Keratinocyte (primary cell): ENCODE measurements at regions not wholly inside any gene's neighbourhood (a gene's known extent, or its start where the extent isn't known, plus 50 kb on each side); places are given as distances from the start of the nearest gene placed in this dataset.

Experiments used
- DNase-seq: peaks from one replicate; pipeline ENCODE4 v3.0.0-alpha.2; 2011; ENCODE audit warnings: low read depth, missing footprints, low spot score
- FAIRE-seq: peaks from 2 replicates; lab custom pipeline; 2011; peaks lifted over from hg19 to GRCh38; lab: Jason Lieb, UNC
- H2AFZ ChIP-seq: 2 replicates; pipeline ENCODE4 v1.6.0; 2012; ENCODE audit warnings: low read length, control low read depth, inconsistent platforms; ENCODE audit not compliant: control insufficient read depth
- H3K27ac ChIP-seq: 2 replicates; pipeline ENCODE4 v1.5.1; 2011; ENCODE audit warnings: low read length; ENCODE audit not compliant: control insufficient read depth, insufficient read depth
- H3K27me3 ChIP-seq: 3 replicates; pipeline ENCODE4 v1.6.0; 2011; ENCODE audit warnings: low read length; ENCODE audit not compliant: control insufficient read depth, insufficient read depth; ENCODE audit errors: extremely low read depth
- H3K36me3 ChIP-seq, 2 experiments: 2 replicates in 1 of 2; 3 replicates in 1 of 2; pipeline ENCODE4 v1.5.1; 2011; ENCODE audit warnings: low read length in 2 of 2, mild to moderate bottlenecking in 1 of 2; ENCODE audit not compliant: control insufficient read depth in 2 of 2, insufficient read depth in 2 of 2; ENCODE audit errors: extremely low read depth in 1 of 2
- H3K4me1 ChIP-seq: 3 replicates; pipeline ENCODE4 v1.5.1; 2011; ENCODE audit warnings: low read length; ENCODE audit not compliant: control insufficient read depth, insufficient read depth; ENCODE audit errors: extremely low read depth
- H3K4me2 ChIP-seq: 3 replicates; pipeline ENCODE4 v1.6.0; 2011; ENCODE audit warnings: low read depth, low read length; ENCODE audit not compliant: control insufficient read depth, insufficient read depth; ENCODE audit errors: extremely low read depth
- H3K4me3 ChIP-seq, 3 experiments: fragments of 200-600 bp in 1 of 3; sonication (generic) in 1 of 3; 2 replicates in 2 of 3; 3 replicates in 1 of 3; pipeline ENCODE4 v1.5.1; 2011 to 2016; ENCODE audit warnings: low read length in 3 of 3, mild to moderate bottlenecking in 3 of 3, control low read depth in 2 of 3, inconsistent platforms in 1 of 3, low read depth in 1 of 3, mixed read lengths in 1 of 3, mixed run types in 1 of 3, moderate library complexity in 1 of 3; ENCODE audit not compliant: control insufficient read depth in 2 of 3, insufficient read depth in 2 of 3; ENCODE audit errors: extremely low read depth in 1 of 3
- H3K79me2 ChIP-seq: 2 replicates; pipeline ENCODE4 v1.6.0; 2012; ENCODE audit warnings: low read length; ENCODE audit not compliant: control insufficient read depth, insufficient read depth
- H3K9ac ChIP-seq: 3 replicates; pipeline ENCODE4 v1.6.0; 2011; ENCODE audit warnings: low read length; ENCODE audit not compliant: control insufficient read depth, insufficient read depth; ENCODE audit errors: extremely low read depth
- H3K9me1 ChIP-seq: 3 replicates; pipeline ENCODE4 v1.6.0; 2011; ENCODE audit warnings: low read length; ENCODE audit not compliant: control insufficient read depth, insufficient read depth; ENCODE audit errors: extremely low read depth
- H3K9me3 ChIP-seq: 2 replicates; pipeline ENCODE4 v1.5.1; 2012; ENCODE audit warnings: low read depth, low read length; ENCODE audit not compliant: control insufficient read depth
- H4K20me1 ChIP-seq: 3 replicates; pipeline ENCODE4 v1.6.0; 2011; ENCODE audit warnings: low read length; ENCODE audit not compliant: control insufficient read depth, insufficient read depth; ENCODE audit errors: extremely low read depth
- EZH2 ChIP-seq: IDR thresholded peaks from one replicate; pipeline ENCODE4 v1.6.1; 2012; ENCODE audit warnings: inconsistent platforms, mild to moderate bottlenecking, low read length, moderate library complexity
- dilution Hi-C: fragments of 300-500 bp; cut with MboI; formaldehyde crosslinking; loops from one replicate; pipeline ENCODE4 v1.7.0; 2020; ENCODE audit warnings: low sequenced_read_pairs; ENCODE audit not compliant: extremely low pct_ligation_motif_present
- TF ChIP-seq, protein P1 (sequence below), 3 experiments: IDR thresholded peaks in 1 of 3; conservative IDR thresholded peaks in 1 of 3; optimal IDR thresholded peaks in 1 of 3; 2 replicates in 2 of 3; 3 replicates in 1 of 3; pipeline versions ENCODE3 to v1.5.1; 2011; ENCODE audit warnings: low read length in 3 of 3, mild to moderate bottlenecking in 3 of 3, moderate library complexity in 2 of 3, control low read depth in 1 of 3, inconsistent platforms in 1 of 3; ENCODE audit not compliant: insufficient read depth in 2 of 3; ENCODE audit errors: extremely low read depth in 1 of 3

DNA sequence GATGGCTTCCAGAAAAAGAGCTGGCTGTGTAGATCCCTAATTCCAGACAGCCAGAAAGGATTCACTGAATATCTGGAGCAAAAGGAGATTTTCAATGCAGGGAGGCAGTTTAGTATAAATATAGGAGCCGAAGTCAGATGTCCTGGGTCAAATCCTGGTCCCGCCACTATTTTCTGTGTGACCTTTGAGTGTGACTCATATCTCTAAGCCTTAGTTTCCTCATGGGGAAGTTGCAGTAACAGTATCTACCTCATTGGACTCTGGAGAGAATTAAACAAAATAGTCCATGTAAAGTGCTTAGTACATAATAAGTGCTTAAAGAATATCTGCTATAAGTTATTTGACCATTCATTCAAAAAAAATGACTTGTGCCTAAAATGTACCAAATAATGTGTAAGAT, 52.1 kb upstream of the ITGA6 start:
- Histone ChIP-seq H3K36me3 (no peaks in the 10 kb centered on the region), H3K4me3 (no peak overlapping the region), H3K9me3 (peaks cover 4% of the 10 kb centered on the region), H3K4me1 (peaks cover 34% of the 10 kb centered on the region), H3K79me2 (no peaks in the 10 kb centered on the region), H3K27me3 (no peaks in the 10 kb centered on the region), H3K9me1 (no peaks in the 10 kb centered on the region), H3K4me2 (no peak overlapping the region), H4K20me1 (no peaks in the 10 kb centered on the region), H3K9ac (no peak overlapping the region), H2AFZ (no peak overlapping the region), H3K27ac (no peak overlapping the region)
- TF ChIP-seq, protein P1, sequence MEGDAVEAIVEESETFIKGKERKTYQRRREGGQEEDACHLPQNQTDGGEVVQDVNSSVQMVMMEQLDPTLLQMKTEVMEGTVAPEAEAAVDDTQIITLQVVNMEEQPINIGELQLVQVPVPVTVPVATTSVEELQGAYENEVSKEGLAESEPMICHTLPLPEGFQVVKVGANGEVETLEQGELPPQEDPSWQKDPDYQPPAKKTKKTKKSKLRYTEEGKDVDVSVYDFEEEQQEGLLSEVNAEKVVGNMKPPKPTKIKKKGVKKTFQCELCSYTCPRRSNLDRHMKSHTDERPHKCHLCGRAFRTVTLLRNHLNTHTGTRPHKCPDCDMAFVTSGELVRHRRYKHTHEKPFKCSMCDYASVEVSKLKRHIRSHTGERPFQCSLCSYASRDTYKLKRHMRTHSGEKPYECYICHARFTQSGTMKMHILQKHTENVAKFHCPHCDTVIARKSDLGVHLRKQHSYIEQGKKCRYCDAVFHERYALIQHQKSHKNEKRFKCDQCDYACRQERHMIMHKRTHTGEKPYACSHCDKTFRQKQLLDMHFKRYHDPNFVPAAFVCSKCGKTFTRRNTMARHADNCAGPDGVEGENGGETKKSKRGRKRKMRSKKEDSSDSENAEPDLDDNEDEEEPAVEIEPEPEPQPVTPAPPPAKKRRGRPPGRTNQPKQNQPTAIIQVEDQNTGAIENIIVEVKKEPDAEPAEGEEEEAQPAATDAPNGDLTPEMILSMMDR (optimal IDR thresholded peaks at IDR 0.05 in 1 of 3, IDR thresholded peaks at IDR 0.05 in 1 of 3, conservative IDR thresholded peaks at IDR 0.05 in 1 of 3; ENCODE audit: extremely low read depth in 1 of 3, insufficient read depth in 2 of 3, low read length in 3 of 3): no peak
- no peak for TF ChIP-seq EZH2
- DNase-seq (no peak), FAIRE-seq (no peak)
- dilution Hi-C loops: no loop called here

GRCh38 chr2:172376016-172376415, 51.4 kb upstream of the ITGA6 start:
- dilution Hi-C loops: no loop called here
- no peak overlapping the region for H3K4me3 ChIP-seq
- H3K9me3 ChIP-seq: peaks cover 2% of the 10 kb centered on the region
- DNase-seq: no peak
- H3K27ac ChIP-seq: no peak overlapping the region
- no peaks in the 10 kb centered on the region for H3K9me1 ChIP-seq
- H3K4me2 ChIP-seq: no peak overlapping the region
- no peaks in the 10 kb centered on the region for H3K79me2 ChIP-seq
- FAIRE-seq: no peak
- H3K36me3 ChIP-seq: no peaks in the 10 kb centered on the region
- H3K27me3 ChIP-seq: no peaks in the 10 kb centered on the region
- H3K9ac ChIP-seq: no peak overlapping the region
- no peak for TF ChIP-seq EZH2
- TF ChIP-seq, protein P1 (optimal IDR thresholded peaks at IDR 0.05 in 1 of 3, IDR thresholded peaks at IDR 0.05 in 1 of 3, conservative IDR thresholded peaks at IDR 0.05 in 1 of 3; ENCODE audit: extremely low read depth in 1 of 3, insufficient read depth in 2 of 3, low read length in 3 of 3): no peak
- peaks cover 34% of the 10 kb centered on the region for H3K4me1 ChIP-seq
- no peak overlapping the region for H2AFZ ChIP-seq
- H4K20me1 ChIP-seq: no peaks in the 10 kb centered on the region
